ENCODE measurements at regions not wholly inside any gene's neighbourhood (a gene's known extent, or its start where the extent isn't known, plus 50 kb on each side); places are given as distances from the start of the nearest gene placed in this dataset.

DNA sequence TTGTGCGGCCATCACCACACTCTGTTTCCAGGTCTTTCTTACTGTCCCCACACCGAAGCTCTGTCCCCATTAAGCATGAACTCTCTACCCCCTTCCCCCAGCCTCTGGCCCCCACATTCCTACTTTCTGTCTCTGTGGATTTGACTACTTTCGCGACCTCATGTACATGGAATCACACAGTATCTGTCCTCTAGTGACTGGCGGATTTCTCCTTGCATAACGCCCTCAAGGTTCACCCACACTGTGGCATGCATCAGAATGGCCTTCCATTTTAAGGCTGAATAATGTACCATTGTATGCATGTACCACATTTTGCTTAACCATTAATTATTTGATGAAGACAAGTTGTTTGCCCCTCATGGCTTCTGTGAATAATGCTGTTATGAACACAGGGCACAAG is 467.6 kb upstream of the HS6ST1 start:
- TF ChIP-seq, protein P1, sequence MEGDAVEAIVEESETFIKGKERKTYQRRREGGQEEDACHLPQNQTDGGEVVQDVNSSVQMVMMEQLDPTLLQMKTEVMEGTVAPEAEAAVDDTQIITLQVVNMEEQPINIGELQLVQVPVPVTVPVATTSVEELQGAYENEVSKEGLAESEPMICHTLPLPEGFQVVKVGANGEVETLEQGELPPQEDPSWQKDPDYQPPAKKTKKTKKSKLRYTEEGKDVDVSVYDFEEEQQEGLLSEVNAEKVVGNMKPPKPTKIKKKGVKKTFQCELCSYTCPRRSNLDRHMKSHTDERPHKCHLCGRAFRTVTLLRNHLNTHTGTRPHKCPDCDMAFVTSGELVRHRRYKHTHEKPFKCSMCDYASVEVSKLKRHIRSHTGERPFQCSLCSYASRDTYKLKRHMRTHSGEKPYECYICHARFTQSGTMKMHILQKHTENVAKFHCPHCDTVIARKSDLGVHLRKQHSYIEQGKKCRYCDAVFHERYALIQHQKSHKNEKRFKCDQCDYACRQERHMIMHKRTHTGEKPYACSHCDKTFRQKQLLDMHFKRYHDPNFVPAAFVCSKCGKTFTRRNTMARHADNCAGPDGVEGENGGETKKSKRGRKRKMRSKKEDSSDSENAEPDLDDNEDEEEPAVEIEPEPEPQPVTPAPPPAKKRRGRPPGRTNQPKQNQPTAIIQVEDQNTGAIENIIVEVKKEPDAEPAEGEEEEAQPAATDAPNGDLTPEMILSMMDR (IDR thresholded peaks at IDR 0.05) = no peak
- TF ChIP-seq POLR2A (IDR thresholded peaks at IDR 0.05) (no peak), EP300 (IDR thresholded peaks at IDR 0.05) (no peak)

All from ovary (tissue), 3 donors.